ENCODE measurements at regions not wholly inside any gene's neighbourhood (a gene's known extent, or its start where the extent isn't known, plus 50 kb on each side); places are given as distances from the start of the nearest gene placed in this dataset.

DNA sequence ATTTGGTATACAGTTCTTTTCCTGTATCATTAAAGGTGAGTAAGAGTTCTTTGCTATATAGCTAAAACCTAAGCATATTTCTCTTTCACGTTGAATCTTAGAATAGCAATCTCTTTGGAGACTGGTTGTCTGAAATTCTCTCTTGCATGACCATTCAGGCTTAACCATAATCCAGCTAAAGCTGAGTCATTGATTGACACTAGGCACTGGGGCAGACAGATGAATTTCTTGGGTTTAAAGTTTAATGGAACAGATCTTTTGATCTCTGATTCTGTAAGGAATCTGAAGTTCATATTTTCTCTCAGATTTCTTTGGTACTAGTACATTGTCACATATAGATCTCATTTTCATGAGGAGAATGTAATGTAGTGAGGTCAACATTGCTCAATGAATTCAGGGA is 397.3 kb upstream of the MIR17HG start:
- no peak for DNase-seq

DNA sequence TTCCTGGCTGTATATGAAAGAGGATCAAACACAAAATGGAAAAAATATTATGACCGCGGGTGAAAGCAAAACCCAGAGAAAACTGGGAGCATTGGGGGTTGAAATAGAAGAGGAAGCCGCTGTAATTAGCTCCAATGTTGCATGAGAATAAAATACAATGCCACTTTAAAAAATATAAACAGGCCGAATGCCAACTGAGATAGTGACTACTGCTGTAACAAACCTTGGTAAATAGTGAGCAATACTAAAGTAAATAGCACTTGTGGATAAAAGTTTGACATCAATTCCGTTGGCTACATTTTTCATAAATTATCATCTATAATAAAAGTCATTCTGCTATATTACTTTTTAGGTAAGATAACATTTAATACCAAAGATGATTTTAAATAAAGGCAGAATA is 395.8 kb upstream of the MIR17HG start:
- DNase-seq = no peak

DNA sequence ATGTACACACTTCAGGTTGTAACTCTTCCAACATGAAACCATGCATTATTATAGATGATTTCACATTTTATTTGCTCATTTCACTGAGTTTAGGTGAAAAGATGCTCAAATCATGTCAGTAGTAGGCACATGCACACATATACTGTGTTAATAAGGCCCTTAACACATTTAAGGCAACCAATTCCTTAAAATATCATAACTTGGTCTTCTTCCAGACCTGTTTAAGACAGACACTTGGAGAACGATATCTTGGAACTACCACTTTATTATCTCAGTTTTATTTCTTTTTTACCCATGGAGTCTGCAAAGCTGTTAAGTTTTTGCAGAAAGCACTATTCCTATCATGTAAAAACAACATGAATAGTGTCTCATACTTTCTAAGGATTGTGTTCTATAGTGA is 395.2 kb upstream of the MIR17HG start:
- no peak for DNase-seq

DNA sequence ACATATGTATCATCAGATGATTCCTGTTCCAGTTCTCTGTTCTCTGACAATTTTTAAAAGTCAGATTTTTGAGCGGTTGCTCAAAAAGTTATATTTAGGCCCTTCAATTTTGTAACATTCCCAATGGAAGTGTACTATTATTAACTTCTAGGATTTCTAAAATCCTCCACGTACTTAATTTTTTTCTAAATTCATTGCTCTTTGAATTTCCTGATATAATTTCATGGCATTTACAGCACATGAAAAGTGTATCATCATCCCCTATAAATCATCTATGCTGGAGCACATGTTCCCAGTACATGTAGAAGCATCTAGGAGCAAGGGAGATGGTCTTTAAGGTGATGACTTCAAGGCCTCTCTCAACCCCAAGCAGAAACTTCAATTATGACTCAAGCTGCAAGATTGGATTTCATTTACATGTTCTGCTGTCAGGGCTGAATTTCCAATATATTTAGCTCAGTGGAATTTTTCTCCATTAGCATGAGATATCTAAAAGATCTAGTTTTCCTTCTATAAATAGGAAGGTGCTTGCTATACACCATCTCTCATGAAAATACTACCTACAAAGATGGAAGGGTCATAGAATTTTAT is 392.8 kb upstream of the MIR17HG start:
- DNase-seq = no peak

- DNase-seq = no peak
These were observed 391.5 kb upstream of the MIR17HG start for GRCh38 chr13:90956031-90956430.

DNA sequence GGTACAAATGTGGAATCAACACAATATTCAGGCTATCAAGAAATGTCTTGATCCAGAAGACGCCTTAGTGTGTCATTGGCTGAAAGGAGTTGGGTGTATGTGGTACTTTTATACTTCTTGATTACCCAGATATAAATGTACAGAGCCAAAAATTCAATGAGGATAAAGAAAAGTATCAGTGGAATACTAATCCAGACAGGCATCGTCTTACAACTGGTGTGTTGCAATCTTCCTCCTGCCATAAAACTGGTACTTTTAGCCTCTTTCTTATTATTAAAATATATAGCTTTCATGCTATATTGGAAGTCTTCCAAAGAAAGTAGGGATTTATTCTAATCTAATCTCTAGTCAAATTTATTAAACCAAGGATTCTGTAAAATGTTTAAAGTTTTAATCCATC is 388.6 kb upstream of the MIR17HG start:
- DNase-seq = no peak

GRCh38 chr13:90968166-90968904 is 379.2 kb upstream of the MIR17HG start:
- no peak for DNase-seq

GRCh38 chr13:90974249-90974975 is 373.1 kb upstream of the MIR17HG start:
- DNase-seq = no peak

DNA sequence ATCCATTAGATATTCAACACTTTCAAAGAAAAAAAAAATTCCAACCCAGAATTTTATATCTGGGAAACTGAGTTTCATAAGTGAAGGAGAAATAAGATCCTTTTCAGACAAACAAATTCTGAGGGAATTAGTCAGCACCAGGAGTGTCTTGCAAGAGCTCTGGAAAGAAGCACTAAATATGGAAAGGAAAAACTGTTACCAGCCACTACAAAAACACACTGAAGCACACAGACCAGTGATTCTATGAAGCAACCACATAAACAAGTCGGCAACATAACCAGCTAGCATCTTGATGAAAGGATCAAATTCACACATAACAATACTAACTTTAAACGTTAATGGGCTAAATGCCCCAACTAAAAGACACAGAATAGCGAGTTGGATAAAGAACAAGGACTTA is 368.4 kb upstream of the MIR17HG start:
- DNase-seq = no peak

GRCh38 chr13:90984756-90985155 is 362.7 kb upstream of the MIR17HG start:
- DNase-seq = no peak

DNA sequence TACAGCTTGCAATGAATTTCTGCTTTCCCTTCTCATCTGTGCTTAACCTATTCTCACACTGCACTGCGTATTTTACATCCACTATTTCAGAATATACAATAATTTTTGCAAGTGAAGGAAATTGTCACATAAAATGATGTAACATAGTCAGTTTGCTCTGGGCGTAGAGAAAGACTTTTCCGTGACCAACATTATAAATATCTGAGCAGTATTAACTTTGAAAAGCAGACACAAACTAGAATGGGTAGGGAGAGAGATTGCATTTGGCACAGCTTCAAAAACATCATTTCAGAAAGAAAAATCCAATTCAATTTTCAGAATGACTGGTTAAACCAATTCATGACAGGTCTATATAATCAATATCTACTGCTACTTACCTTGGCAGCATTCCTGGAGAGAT is 352.5 kb upstream of the MIR17HG start:
- DNase-seq = no peak

- no peak for DNase-seq
These were observed 351.9 kb upstream of the MIR17HG start for GRCh38 chr13:90995614-90996013.

GRCh38 chr13:90997951-90998350 is 349.5 kb upstream of the MIR17HG start:
- no peak for DNase-seq

- DNase-seq = no peak
These were observed 348.1 kb upstream of the MIR17HG start for GRCh38 chr13:90999401-90999800.

DNA sequence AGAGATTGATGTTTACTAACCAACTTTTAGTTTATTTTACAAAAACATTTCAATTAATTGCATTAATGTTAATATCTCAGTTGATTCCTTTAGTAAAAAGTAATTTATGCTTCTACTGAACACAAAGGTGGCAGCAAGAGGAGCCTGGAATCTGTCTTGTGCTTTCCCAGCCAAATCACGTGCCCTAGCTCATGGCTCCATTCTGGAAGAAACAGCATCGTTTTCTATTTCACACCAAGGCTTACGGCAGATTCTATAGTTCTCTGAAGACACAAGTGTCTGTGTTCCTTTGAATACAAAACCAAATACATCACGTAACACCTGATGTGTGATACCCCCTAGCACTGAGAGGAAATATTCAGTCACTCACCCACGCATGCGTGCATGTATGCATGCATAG is 346.1 kb upstream of the MIR17HG start:
- DNase-seq = no peak

DNA sequence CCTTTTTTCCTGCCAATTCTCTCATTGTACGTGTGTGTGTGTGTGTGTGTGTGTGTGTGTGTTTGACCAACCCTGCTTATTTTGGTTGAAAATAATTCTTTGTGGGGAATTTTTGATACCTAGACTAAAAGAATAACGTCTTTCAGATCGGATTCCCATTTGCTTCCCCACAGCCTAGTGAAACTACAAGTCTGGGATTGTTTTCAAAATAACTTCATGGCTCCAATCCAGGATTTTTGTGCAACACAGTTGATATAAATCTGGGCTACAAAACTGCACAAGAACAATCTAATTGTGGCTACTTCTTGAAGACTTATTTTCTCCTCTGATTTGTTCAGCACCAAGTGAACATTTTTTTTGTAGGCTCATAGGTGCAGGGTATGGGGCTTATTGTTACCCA is 332.8 kb upstream of the MIR17HG start:
- DNase-seq = no peak

GRCh38 chr13:91017031-91017668 is 330.3 kb upstream of the MIR17HG start:
- DNase-seq = peak; percentile 28

GRCh38 chr13:91017669-91018053 is 329.8 kb upstream of the MIR17HG start:
- DNase-seq = no peak

GRCh38 chr13:91020461-91021034 is 326.9 kb upstream of the MIR17HG start:
- no peak for DNase-seq

- DNase-seq = no peak
These were observed 323.2 kb upstream of the MIR17HG start for GRCh38 chr13:91024157-91024792.

DNA sequence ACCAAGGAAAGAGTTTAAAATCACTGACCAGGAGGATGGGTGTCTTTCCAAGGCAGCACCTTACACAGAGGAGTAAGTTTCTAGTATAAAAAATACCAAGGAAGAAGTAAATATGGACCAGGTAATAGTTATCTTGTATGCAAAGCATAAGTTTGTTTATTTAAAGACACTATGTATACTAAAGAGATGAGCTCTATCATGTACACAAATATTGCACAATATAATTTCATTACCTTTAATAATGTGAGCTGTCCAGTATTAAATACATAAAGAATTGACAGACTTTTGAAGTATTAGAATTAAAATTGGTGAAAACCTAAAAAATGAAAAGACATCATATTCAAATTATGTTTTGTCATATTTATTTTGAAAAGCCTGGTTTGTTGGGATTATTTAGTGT is 322.0 kb upstream of the MIR17HG start:
- DNase-seq = no peak

GRCh38 chr13:91031508-91031907 is 316.0 kb upstream of the MIR17HG start:
- DNase-seq = no peak

DNA sequence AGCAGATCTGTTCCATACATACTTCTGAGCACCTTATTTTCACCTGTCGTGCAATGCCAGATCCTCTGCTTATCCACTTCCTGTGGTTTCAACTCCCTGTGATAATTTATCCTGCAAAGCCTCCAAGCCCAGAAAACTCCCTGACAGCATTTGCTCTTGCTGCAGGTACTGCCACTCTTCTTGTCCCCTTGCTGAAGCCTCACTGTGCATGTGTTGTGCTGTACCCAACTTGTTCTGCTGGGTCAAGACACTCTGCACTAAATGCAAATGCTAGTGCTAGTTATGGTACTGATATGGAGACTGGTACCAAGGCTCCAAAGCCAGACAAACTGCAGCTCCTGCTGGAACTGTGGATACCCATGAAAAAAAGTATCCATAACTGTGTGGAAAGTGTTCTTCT is 315.4 kb upstream of the MIR17HG start:
- no peak for DNase-seq

All from GDM1 (cell line).